Bronchial epithelial cell (primary cell): ENCODE measurements at regions not wholly inside any gene's neighbourhood (a gene's known extent, or its start where the extent isn't known, plus 50 kb on each side); places are given as distances from the start of the nearest gene placed in this dataset.

ENCODE experiments used
- DNase-seq: peaks from one replicate; pipeline ENCODE4 v3.0.0-alpha.2; 2010; ENCODE audit warnings: low read depth
- FAIRE-seq: peaks from 2 replicates; lab custom pipeline; 2011; peaks lifted over from hg19 to GRCh38; lab: Jason Lieb, UNC
- H3K27me3 ChIP-seq: 2 replicates; pipeline ENCODE4 v1.5.1; 2011; ENCODE audit warnings: low read length; ENCODE audit not compliant: control insufficient read depth, insufficient read depth
- H3K36me3 ChIP-seq: 2 replicates; pipeline ENCODE4 v1.5.1; 2011; ENCODE audit warnings: low read length; ENCODE audit not compliant: control insufficient read depth, insufficient read depth
- H3K4me3 ChIP-seq: 2 replicates; pipeline ENCODE4 v1.5.1; 2011; ENCODE audit warnings: mild to moderate bottlenecking, low read depth, low read length, control low read depth
- TF ChIP-seq, protein P1 (sequence below): IDR thresholded peaks from 2 replicates; pipeline ENCODE4 v1.5.1; 2011; ENCODE audit warnings: mild to moderate bottlenecking, moderate library complexity, low read length, control low read depth, inconsistent platforms; ENCODE audit not compliant: insufficient read depth, severe bottlenecking

GRCh38 chrX:125954236-125954635 is 211.9 kb downstream of the DCAF12L2 start:
- DNase-seq = no peak
- H3K27me3 ChIP-seq = no peaks in the 10 kb centered on the region
- no peak overlapping the region for H3K4me3 ChIP-seq
- TF ChIP-seq, protein P1, sequence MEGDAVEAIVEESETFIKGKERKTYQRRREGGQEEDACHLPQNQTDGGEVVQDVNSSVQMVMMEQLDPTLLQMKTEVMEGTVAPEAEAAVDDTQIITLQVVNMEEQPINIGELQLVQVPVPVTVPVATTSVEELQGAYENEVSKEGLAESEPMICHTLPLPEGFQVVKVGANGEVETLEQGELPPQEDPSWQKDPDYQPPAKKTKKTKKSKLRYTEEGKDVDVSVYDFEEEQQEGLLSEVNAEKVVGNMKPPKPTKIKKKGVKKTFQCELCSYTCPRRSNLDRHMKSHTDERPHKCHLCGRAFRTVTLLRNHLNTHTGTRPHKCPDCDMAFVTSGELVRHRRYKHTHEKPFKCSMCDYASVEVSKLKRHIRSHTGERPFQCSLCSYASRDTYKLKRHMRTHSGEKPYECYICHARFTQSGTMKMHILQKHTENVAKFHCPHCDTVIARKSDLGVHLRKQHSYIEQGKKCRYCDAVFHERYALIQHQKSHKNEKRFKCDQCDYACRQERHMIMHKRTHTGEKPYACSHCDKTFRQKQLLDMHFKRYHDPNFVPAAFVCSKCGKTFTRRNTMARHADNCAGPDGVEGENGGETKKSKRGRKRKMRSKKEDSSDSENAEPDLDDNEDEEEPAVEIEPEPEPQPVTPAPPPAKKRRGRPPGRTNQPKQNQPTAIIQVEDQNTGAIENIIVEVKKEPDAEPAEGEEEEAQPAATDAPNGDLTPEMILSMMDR = no peak
- H3K36me3 ChIP-seq = no peaks in the 10 kb centered on the region
- no peak for FAIRE-seq

DNA sequence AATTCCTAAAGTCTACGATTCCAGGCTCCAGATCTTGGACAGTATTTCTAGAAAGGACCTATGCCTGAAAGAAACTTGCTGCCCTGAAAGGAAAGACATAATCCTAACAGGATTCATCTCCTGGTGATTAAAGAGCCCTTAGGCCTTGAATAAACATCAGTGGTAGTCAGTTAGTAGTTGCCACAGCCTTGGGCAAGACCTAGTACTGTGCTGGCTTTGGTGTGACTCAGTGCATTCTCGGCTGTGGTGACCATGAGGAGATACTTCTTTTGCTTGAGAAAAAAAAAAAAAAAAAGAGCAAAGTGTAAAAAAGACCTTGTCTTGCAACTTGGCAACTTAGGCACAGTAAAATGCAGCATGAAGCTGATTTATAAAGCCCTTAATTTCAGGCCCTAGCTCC is 188.2 kb downstream of the DCAF12L2 start:
- no peaks in the 10 kb centered on the region for H3K36me3 ChIP-seq
- TF ChIP-seq, protein P1 = no peak
- FAIRE-seq (no peak), DNase-seq (no peak)
- H3K4me3 ChIP-seq = no peak overlapping the region
- no peaks in the 10 kb centered on the region for H3K27me3 ChIP-seq

GRCh38 chrX:125998432-125998831 is 167.7 kb downstream of the DCAF12L2 start:
- Histone ChIP-seq H3K36me3 (no peaks in the 10 kb centered on the region), H3K4me3 (no peak overlapping the region), H3K27me3 (no peaks in the 10 kb centered on the region)
- TF ChIP-seq, protein P1 = no peak
- DNase-seq (no peak), FAIRE-seq (no peak)

DNA sequence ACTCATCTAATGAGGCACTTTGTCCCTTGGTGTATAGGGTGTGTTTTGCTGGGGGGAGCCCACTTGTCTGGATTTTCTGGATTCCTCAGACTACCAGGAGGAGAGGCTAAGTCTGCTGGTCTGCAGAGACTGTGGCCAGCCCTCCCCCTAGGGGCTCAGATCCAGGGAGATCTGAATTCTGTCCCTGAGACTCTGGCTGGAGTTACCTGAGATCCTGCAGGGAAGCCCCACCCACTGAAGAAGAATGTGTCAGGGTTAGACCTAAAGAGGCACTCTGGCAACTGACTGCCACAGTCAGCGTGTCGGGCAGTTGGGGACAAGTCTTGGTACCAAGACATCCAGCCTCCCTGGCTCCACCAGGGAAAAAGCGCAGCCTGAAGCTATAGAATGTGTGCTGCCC is 138.9 kb downstream of the DCAF12L2 start:
- TF ChIP-seq, protein P1 = no peak
- FAIRE-seq (no peak), DNase-seq (no peak)
- Histone ChIP-seq H3K27me3 (no peaks in the 10 kb centered on the region), H3K36me3 (no peaks in the 10 kb centered on the region), H3K4me3 (no peak overlapping the region)

DNA sequence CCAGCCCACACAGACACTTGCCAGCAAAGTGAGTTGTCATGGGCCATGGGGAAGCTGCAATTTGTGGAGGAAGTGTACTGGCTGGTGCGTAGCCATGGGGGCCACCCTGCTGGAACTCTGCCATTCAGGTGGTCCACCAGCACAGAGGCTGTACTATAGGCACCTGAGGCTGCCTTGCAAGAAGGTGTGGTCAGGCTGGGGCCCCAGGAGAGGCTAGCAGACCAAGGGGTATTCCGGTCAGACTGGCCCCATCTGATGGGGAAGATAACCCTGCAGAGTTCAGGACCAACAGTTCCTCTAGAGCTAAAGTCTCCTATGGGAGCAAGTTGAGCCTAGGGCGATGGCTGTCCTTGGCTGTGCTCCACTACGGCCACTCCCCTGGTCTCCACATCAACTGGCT is 136.1 kb downstream of the DCAF12L2 start:
- Histone ChIP-seq H3K36me3 (no peaks in the 10 kb centered on the region), H3K4me3 (no peak overlapping the region), H3K27me3 (no peaks in the 10 kb centered on the region)
- TF ChIP-seq, protein P1 = no peak
- FAIRE-seq (no peak), DNase-seq (no peak)

GRCh38 chrX:126063984-126064383 is 102.1 kb downstream of the DCAF12L2 start:
- Histone ChIP-seq H3K36me3 (no peaks in the 10 kb centered on the region), H3K4me3 (no peak overlapping the region), H3K27me3 (no peaks in the 10 kb centered on the region)
- TF ChIP-seq, protein P1 = no peak
- no peak for FAIRE-seq
- DNase-seq = no peak
